HG02938 (cell line): ENCODE measurements at regions not wholly inside any gene's neighbourhood (a gene's known extent, or its start where the extent isn't known, plus 50 kb on each side); places are given as distances from the start of the nearest gene placed in this dataset.

Source experiments
- ATAC-seq: cut with Tn5 transposase; IDR thresholded peaks from one replicate; pipeline ENCODE4 v1.9.1; 2021; ENCODE audit warnings: mild to moderate bottlenecking, moderate library complexity; ENCODE audit not compliant: unreplicated experiment

GRCh38 chr11:36874291-36874690, 276.3 kb upstream of the RAG2 start:
- ATAC-seq = no peak

- no peak for ATAC-seq
Observed at GRCh38 chr11:36870361-36870760, 272.3 kb upstream of the RAG2 start.

- ATAC-seq = no peak
Observed at GRCh38 chr11:36868380-36868779, 270.3 kb upstream of the RAG2 start.

- no peak for ATAC-seq
Observed at GRCh38 chr11:36865846-36866245, 267.8 kb upstream of the RAG2 start.

- no peak for ATAC-seq
Observed at GRCh38 chr11:36854875-36855274, 256.8 kb upstream of the RAG2 start.

GRCh38 chr11:36848660-36849059, 250.6 kb upstream of the RAG2 start:
- ATAC-seq = no peak

GRCh38 chr11:36840378-36840777, 242.3 kb upstream of the RAG2 start:
- ATAC-seq = no peak

GRCh38 chr11:36837831-36838437, 239.9 kb upstream of the RAG2 start:
- no peak for ATAC-seq

- no peak for ATAC-seq
Observed at GRCh38 chr11:36825251-36825650, 227.2 kb upstream of the RAG2 start.

GRCh38 chr11:36824349-36824748, 226.3 kb upstream of the RAG2 start:
- ATAC-seq = no peak

GRCh38 chr11:36822829-36823228, 224.8 kb upstream of the RAG2 start:
- no peak for ATAC-seq

- no peak for ATAC-seq
Observed at GRCh38 chr11:36818410-36818809, 220.4 kb upstream of the RAG2 start.

- ATAC-seq = no peak
Observed at GRCh38 chr11:36817336-36817965, 219.4 kb upstream of the RAG2 start.

GRCh38 chr11:36809303-36809702, 211.3 kb upstream of the RAG2 start:
- no peak for ATAC-seq

- ATAC-seq = no peak
Observed at GRCh38 chr11:36807871-36808270, 209.8 kb upstream of the RAG2 start.

GRCh38 chr11:36803084-36803483, 205.0 kb upstream of the RAG2 start:
- ATAC-seq = no peak

GRCh38 chr11:36792996-36793914, 195.2 kb upstream of the RAG2 start:
- ATAC-seq = no peak

- ATAC-seq = no peak
Observed at GRCh38 chr11:36791957-36792356, 193.9 kb upstream of the RAG2 start.

GRCh38 chr11:36790526-36790925, 192.5 kb upstream of the RAG2 start:
- ATAC-seq = no peak

GRCh38 chr11:36783808-36784207, 185.8 kb upstream of the RAG2 start:
- ATAC-seq = no peak

GRCh38 chr11:36779791-36780190, 181.8 kb upstream of the RAG2 start:
- no peak for ATAC-seq

GRCh38 chr11:36777311-36777710, 179.3 kb upstream of the RAG2 start:
- ATAC-seq = no peak
